ENCODE measurements at regions not wholly inside any gene's neighbourhood (a gene's known extent, or its start where the extent isn't known, plus 50 kb on each side); places are given as distances from the start of the nearest gene placed in this dataset.

- Histone ChIP-seq H3K27me3 (ENCODE audit: insufficient read depth in 3 of 3, low read length in 2 of 3) (no peaks in the 10 kb centered on the region), H3K27ac (no peak overlapping the region), H3K4me3 (no peak overlapping the region), H3K36me3 (ENCODE audit: insufficient read depth in 1 of 2, low read depth in 1 of 2) (no peaks in the 10 kb centered on the region), H3K9me3 (no peaks in the 10 kb centered on the region), H3K4me1 (no peaks in the 10 kb centered on the region)
- 68 to 76% (median 72%) methylated on average over 3 of the region's 3 CpGs for WGBS, 3 donors
- no peak for DNase-seq
- intact Hi-C loops (cut with DNase I): no loop called here
- no peak for TF ChIP-seq CTCF (IDR thresholded peaks at IDR 0.05)
- ATAC-seq: no peak
Observed at GRCh38 chr4:176872461-176872860, 79.7 kb upstream of the VEGFC start.

- Histone ChIP-seq H3K27me3 (ENCODE audit: insufficient read depth in 3 of 3, low read length in 2 of 3) (no peaks in the 10 kb centered on the region), H3K4me3 (no peak overlapping the region), H3K27ac (no peak overlapping the region), H3K36me3 (ENCODE audit: insufficient read depth in 1 of 2, low read depth in 1 of 2) (no peaks in the 10 kb centered on the region), H3K9me3 (no peaks in the 10 kb centered on the region), H3K4me1 (no peaks in the 10 kb centered on the region)
- 73 to 74% (median 73%) methylated on average over 10 of the region's 10 CpGs for WGBS, 3 donors
- DNase-seq (no peak), ATAC-seq (no peak)
- intact Hi-C loops (cut with DNase I): no loop called here
- no peak for TF ChIP-seq CTCF (IDR thresholded peaks at IDR 0.05)
Observed at GRCh38 chr4:176874721-176875445, 82.2 kb upstream of the VEGFC start.

GRCh38 chr4:176875446-176875930, 82.8 kb upstream of the VEGFC start:
- ATAC-seq: no peak
- Histone ChIP-seq H3K9me3 (no peaks in the 10 kb centered on the region), H3K27me3 (ENCODE audit: insufficient read depth in 3 of 3, low read length in 2 of 3) (no peaks in the 10 kb centered on the region), H3K4me1 (no peaks in the 10 kb centered on the region), H3K36me3 (ENCODE audit: insufficient read depth in 1 of 2, low read depth in 1 of 2) (no peaks in the 10 kb centered on the region), H3K27ac (no peak overlapping the region), H3K4me3 (no peak overlapping the region)
- WGBS, 3 donors: 27 to 78% (median 55%) methylated on average over 2 of the region's 2 CpGs
- intact Hi-C loops (cut with DNase I): no loop called here
- no peak for DNase-seq
- no peak for TF ChIP-seq CTCF (IDR thresholded peaks at IDR 0.05)

GRCh38 chr4:176879380-176880116, 86.8 kb upstream of the VEGFC start:
- 78 to 82% (median 79%) methylated on average over 4 of the region's 4 CpGs for WGBS, 3 donors
- H3K27me3 ChIP-seq (ENCODE audit: insufficient read depth in 3 of 3, low read length in 2 of 3): no peaks in the 10 kb centered on the region
- TF ChIP-seq CTCF (IDR thresholded peaks at IDR 0.05): no peak
- ATAC-seq (no peak), DNase-seq (no peak)
- no peaks in the 10 kb centered on the region for H3K36me3 ChIP-seq (ENCODE audit: insufficient read depth in 1 of 2, low read depth in 1 of 2)
- H3K4me1 ChIP-seq: no peaks in the 10 kb centered on the region
- no peak overlapping the region for H3K4me3 ChIP-seq
- intact Hi-C loops (cut with DNase I): no loop called here
- no peaks in the 10 kb centered on the region for H3K9me3 ChIP-seq
- no peak overlapping the region for H3K27ac ChIP-seq

Measured in psoas muscle (tissue), 7 donors.